ENCODE measurements at regions not wholly inside any gene's neighbourhood (a gene's known extent, or its start where the extent isn't known, plus 50 kb on each side); places are given as distances from the start of the nearest gene placed in this dataset.

GRCh38 chr18:24876266-24876665 is 415.8 kb downstream of the HRH4 start:
- TF ChIP-seq CTCF (IDR thresholded peaks at IDR 0.05; ENCODE audit: insufficient read depth, low read length, severe bottlenecking): no peak
- FAIRE-seq (no peak), DNase-seq (ENCODE audit: low read depth) (no peak)
- no peak overlapping the region for H3K4me3 ChIP-seq (ENCODE audit: low read depth, low read length)
- H3K27me3 ChIP-seq (ENCODE audit: control insufficient read depth, insufficient read depth, low read length): no peaks in the 10 kb centered on the region
- H3K36me3 ChIP-seq (ENCODE audit: control insufficient read depth, insufficient read depth, low read length): no peaks in the 10 kb centered on the region

DNA sequence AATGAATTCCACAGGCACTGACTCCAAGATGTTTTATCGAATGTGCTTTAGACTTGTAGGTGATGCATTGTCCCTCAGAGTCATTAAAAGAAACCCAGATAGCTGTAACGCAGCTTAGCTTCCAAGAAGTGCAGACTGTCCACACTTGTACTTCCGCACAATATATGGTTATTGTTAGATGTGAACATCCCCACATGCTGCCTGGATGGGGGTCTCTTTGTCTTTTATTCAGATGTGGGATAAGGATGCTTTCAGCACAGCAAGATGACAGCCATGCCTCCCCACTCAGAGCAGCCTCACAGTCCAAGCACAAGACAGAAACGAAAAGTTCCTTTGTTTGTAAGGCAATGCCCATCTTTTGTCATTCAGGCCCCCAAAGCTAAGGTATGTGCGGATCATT is 416.6 kb downstream of the HRH4 start:
- Histone ChIP-seq H3K36me3 (ENCODE audit: control insufficient read depth, insufficient read depth, low read length) (no peaks in the 10 kb centered on the region), H3K4me3 (ENCODE audit: low read depth, low read length) (no peak overlapping the region), H3K27me3 (ENCODE audit: control insufficient read depth, insufficient read depth, low read length) (no peaks in the 10 kb centered on the region)
- FAIRE-seq (no peak), DNase-seq (ENCODE audit: low read depth) (no peak)
- TF ChIP-seq CTCF (IDR thresholded peaks at IDR 0.05; ENCODE audit: insufficient read depth, low read length, severe bottlenecking): no peak

DNA sequence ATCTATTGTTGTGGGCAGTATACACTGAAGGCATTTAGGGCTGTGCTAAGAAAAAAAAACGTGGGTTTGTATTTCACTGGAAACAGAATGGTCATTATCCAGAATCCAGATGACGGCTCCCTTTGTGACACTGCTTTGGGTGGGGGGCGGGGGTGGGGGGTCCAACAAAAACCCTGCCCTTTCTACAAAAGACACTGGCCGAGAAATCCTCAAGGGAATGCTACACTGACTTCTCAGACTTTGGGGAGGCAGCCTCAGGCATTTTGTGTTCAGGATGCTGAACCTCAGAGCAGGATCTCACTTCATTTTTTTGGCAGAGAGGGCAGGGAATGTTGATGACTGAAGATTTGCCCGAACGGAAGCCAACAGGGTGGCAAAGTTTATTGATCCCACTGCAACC is 417.1 kb downstream of the HRH4 start:
- Histone ChIP-seq H3K27me3 (ENCODE audit: control insufficient read depth, insufficient read depth, low read length) (no peaks in the 10 kb centered on the region), H3K4me3 (ENCODE audit: low read depth, low read length) (no peak overlapping the region), H3K36me3 (ENCODE audit: control insufficient read depth, insufficient read depth, low read length) (no peaks in the 10 kb centered on the region)
- no peak for TF ChIP-seq CTCF (IDR thresholded peaks at IDR 0.05; ENCODE audit: insufficient read depth, low read length, severe bottlenecking)
- FAIRE-seq (no peak), DNase-seq (ENCODE audit: low read depth) (no peak)

DNA sequence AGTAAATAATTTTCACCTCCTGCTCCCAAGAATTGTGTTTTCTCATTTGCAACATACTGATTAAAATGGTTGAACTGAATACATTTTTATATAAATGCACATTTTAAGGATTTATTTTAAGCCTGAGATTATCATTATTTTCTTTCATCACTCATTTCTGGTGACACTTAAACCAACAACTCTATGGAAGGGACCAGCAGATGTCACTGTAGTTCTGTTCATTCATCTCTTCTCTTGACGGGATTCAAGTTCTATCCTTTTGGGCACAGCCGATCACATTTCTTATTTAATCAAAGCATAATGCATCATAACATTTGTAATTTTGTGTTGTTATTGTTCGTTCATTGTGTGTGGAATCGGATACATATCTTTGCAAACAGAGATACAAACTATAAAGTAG is 417.9 kb downstream of the HRH4 start:
- no peaks in the 10 kb centered on the region for H3K36me3 ChIP-seq (ENCODE audit: control insufficient read depth, insufficient read depth, low read length)
- peak; percentile 26 for TF ChIP-seq CTCF (IDR thresholded peaks at IDR 0.05; ENCODE audit: insufficient read depth, low read length, severe bottlenecking)
- DNase-seq (ENCODE audit: low read depth) (peak; percentile 39), FAIRE-seq (no peak)
- no peak overlapping the region for H3K4me3 ChIP-seq (ENCODE audit: low read depth, low read length)
- H3K27me3 ChIP-seq (ENCODE audit: control insufficient read depth, insufficient read depth, low read length): no peaks in the 10 kb centered on the region

GRCh38 chr18:24885276-24885675 is 424.8 kb downstream of the HRH4 start:
- Histone ChIP-seq H3K27me3 (ENCODE audit: control insufficient read depth, insufficient read depth, low read length) (no peaks in the 10 kb centered on the region), H3K4me3 (ENCODE audit: low read depth, low read length) (no peak overlapping the region), H3K36me3 (ENCODE audit: control insufficient read depth, insufficient read depth, low read length) (no peaks in the 10 kb centered on the region)
- FAIRE-seq (no peak), DNase-seq (ENCODE audit: low read depth) (no peak)
- TF ChIP-seq CTCF (IDR thresholded peaks at IDR 0.05; ENCODE audit: insufficient read depth, low read length, severe bottlenecking): no peak

DNA sequence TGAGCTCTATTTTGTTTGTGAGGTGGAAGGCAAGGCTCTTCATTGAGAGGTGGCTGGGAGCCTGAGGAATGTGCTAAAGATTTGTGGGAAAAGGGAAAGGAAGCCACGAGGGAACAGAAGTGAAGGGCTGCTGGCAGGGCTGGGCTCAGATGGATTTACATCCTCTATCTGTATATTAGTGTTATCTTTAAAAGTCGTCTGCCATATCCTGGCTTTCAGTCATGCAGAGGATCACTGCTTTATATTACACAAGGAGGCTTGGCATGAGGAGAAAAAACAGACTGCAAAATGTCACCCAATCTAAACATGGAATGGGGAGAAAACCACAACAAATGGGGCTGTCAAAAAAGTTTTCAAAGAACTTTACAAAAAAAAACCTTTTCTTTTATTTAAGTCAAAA is 434.4 kb downstream of the HRH4 start:
- FAIRE-seq (no peak), DNase-seq (ENCODE audit: low read depth) (no peak)
- no peak for TF ChIP-seq CTCF (IDR thresholded peaks at IDR 0.05; ENCODE audit: insufficient read depth, low read length, severe bottlenecking)
- Histone ChIP-seq H3K27me3 (ENCODE audit: control insufficient read depth, insufficient read depth, low read length) (no peaks in the 10 kb centered on the region), H3K4me3 (ENCODE audit: low read depth, low read length) (no peak overlapping the region), H3K36me3 (ENCODE audit: control insufficient read depth, insufficient read depth, low read length) (no peaks in the 10 kb centered on the region)
